ENCODE measurements at regions not wholly inside any gene's neighbourhood (a gene's known extent, or its start where the extent isn't known, plus 50 kb on each side); places are given as distances from the start of the nearest gene placed in this dataset.

- Histone ChIP-seq H3K36me3 (no peaks in the 10 kb centered on the region), H3K27ac (no peak overlapping the region), H3K9me3 (no peaks in the 10 kb centered on the region), H3K4me3 (replicated peaks in 1 of 3) (no peak overlapping the region), H3K27me3 (no peaks in the 10 kb centered on the region), H3K4me1 (no peaks in the 10 kb centered on the region)
- DNase-seq: no peak
- intact Hi-C loops (cut with DNase I): no loop called here
- no peak for TF ChIP-seq POLR2A (IDR thresholded peaks at IDR 0.05)
- no peak for TF ChIP-seq CTCF (IDR thresholded peaks at IDR 0.05)
- WGBS, 2 donors: 0 to 27% methylated on average over 1 of the region's 1 CpG
Measured at GRCh38 chr3:8001307-8001706, 500.3 kb upstream of the LMCD1 start.

DNA sequence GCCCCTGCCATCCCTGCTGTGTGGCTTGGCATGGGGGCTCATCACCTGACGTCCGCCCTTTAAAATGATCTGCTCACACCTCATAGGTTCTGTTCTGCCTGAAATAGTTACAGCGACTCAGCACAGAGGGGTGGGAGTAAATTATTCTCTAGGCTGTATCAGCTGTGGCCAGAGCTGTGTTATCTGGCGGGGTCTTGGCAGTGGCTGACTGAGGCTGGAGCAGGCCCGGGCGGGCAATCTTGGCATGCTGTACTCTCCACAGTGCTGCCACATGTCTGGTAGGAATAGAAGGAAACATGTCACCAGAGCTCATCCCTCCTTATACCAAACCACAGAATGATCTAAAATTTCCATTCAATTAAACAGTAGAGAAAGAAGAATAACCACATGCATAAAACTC is 499.9 kb upstream of the LMCD1 start:
- WGBS, 2 donors: 71 to 85% methylated on average over 6 of the region's 6 CpGs
- Histone ChIP-seq H3K27ac (no peak overlapping the region), H3K9me3 (no peaks in the 10 kb centered on the region), H3K27me3 (no peaks in the 10 kb centered on the region), H3K4me1 (no peaks in the 10 kb centered on the region), H3K4me3 (replicated peaks in 1 of 3) (no peak overlapping the region), H3K36me3 (no peaks in the 10 kb centered on the region)
- no peak for TF ChIP-seq POLR2A (IDR thresholded peaks at IDR 0.05)
- TF ChIP-seq CTCF (IDR thresholded peaks at IDR 0.05): no peak
- DNase-seq: no peak
- intact Hi-C loops (cut with DNase I): no loop called here

GRCh38 chr3:8011902-8012301 is 489.7 kb upstream of the LMCD1 start:
- TF ChIP-seq POLR2A (IDR thresholded peaks at IDR 0.05) (no peak), CTCF (IDR thresholded peaks at IDR 0.05) (no peak)
- 90 to 92% methylated on average over 3 of the region's 3 CpGs for WGBS, 2 donors
- intact Hi-C loops (cut with DNase I): no loop called here
- Histone ChIP-seq H3K27me3 (no peaks in the 10 kb centered on the region), H3K4me3 (replicated peaks in 1 of 3) (no peak overlapping the region), H3K36me3 (no peaks in the 10 kb centered on the region), H3K27ac (no peak overlapping the region), H3K4me1 (no peaks in the 10 kb centered on the region), H3K9me3 (no peaks in the 10 kb centered on the region)
- no peak for DNase-seq

GRCh38 chr3:8020047-8020841 is 481.4 kb upstream of the LMCD1 start:
- H3K36me3 ChIP-seq: no peaks in the 10 kb centered on the region
- H3K4me1 ChIP-seq: no peaks in the 10 kb centered on the region
- intact Hi-C loops (cut with DNase I): no loop called here
- DNase-seq: no peak
- 62 to 75% methylated on average over 7 of the region's 7 CpGs for WGBS, 2 donors
- no peaks in the 10 kb centered on the region for H3K9me3 ChIP-seq
- H3K27ac ChIP-seq: no peak overlapping the region
- H3K27me3 ChIP-seq: no peaks in the 10 kb centered on the region
- TF ChIP-seq POLR2A (IDR thresholded peaks at IDR 0.05) (no peak), CTCF (IDR thresholded peaks at IDR 0.05) (no peak)
- no peak overlapping the region for H3K4me3 ChIP-seq (replicated peaks in 1 of 3)

DNA sequence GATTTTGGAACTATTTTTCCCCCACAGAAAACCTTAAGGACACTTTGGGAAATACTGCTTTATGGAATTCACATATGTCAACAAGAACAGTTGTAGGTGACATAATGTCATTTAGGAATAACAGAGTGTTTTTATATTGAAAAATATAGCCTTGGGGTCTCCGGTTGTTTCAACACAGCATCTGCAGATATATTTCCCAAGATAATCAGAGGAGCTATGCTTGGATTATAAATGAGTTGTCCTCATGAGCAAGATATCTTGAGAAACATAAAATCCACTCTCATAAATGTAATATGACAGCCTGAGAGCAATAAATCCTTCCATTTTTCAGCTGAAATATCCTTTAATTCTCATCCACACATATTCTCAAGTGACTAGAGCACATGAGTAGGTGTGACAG is 473.7 kb upstream of the LMCD1 start:
- 84 to 93% methylated on average over 1 of the region's 1 CpG for WGBS, 2 donors
- Histone ChIP-seq H3K4me3 (replicated peaks in 1 of 3) (no peak overlapping the region), H3K27me3 (no peaks in the 10 kb centered on the region), H3K27ac (no peak overlapping the region), H3K9me3 (no peaks in the 10 kb centered on the region), H3K4me1 (no peaks in the 10 kb centered on the region), H3K36me3 (no peaks in the 10 kb centered on the region)
- TF ChIP-seq POLR2A (IDR thresholded peaks at IDR 0.05): no peak
- no peak for TF ChIP-seq CTCF (IDR thresholded peaks at IDR 0.05)
- DNase-seq: no peak
- intact Hi-C loops (cut with DNase I): no loop called here
